GM19372 (cell line): ENCODE measurements at regions not wholly inside any gene's neighbourhood (a gene's known extent, or its start where the extent isn't known, plus 50 kb on each side); places are given as distances from the start of the nearest gene placed in this dataset.

Source experiments
- ATAC-seq: cut with Tn5 transposase; IDR thresholded peaks from one replicate; pipeline ENCODE4 v1.9.1; 2021; ENCODE audit warnings: mild to moderate bottlenecking, low read depth, moderate library complexity; ENCODE audit not compliant: unreplicated experiment

DNA sequence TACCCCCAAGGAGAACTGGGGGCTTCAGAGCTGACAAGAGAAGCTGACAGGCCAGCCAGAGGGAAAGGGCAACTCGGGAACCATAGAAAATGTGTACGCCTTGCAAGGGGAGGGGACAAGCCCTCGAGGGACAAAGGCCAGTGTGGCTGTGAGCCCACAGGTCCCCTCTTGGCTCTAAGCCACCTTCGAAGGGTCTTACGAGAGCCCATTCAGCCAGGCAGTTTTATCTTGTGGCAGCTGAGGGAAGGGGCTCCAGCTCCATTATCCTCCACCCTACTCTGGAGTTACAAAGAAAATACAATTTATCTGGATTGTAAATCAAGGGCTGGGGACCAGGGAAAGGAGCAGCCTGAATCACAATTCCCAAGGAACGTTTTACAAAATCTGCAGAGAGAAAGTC lies 159.5 kb upstream of the ZMIZ1 start:
- ATAC-seq: no peak

DNA sequence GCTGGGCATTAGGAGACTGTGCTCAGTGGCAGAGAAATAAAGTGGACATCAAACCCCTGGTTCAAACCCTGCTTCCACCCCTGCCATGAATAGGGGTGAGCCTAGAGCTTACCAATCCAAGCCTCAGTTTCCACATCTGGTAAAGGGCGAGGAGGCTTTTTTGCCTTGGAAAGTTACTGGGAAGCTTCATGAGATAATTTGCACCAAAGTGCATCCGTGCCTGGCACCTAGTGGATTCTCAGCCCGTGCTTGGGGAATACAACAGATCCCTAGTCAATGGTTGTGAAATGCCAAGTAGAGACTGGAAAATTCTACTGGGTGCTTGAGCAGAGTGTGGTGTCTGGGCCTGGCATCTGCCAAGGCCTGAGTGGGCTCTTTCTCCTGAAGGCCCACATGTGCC lies 158.7 kb upstream of the ZMIZ1 start:
- no peak for ATAC-seq

DNA sequence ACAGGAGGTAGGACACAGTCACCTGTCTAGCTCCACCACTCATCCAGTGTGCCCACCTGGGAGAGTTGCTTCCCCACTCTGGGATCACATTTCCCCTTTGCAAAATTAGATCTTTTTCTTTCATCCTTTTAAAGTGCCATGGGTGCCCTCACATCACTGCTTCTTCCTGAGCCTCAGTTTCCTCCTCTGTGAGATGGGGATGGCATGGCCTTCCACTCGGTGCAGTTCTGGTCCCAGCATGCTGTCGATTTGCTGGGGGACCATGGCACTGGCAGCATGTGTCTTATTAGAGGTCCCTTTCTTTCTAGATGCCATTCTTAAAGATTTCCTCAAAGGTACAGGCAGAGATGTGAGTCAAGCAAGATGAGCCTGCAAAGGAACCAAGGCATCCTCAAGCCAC lies 158.3 kb upstream of the ZMIZ1 start:
- ATAC-seq: no peak

GRCh38 chr10:78910886-78911285 lies 157.9 kb upstream of the ZMIZ1 start:
- ATAC-seq: no peak

GRCh38 chr10:78911533-78912340 lies 157.0 kb upstream of the ZMIZ1 start:
- ATAC-seq: no peak

- no peak for ATAC-seq
These were observed 156.2 kb upstream of the ZMIZ1 start for GRCh38 chr10:78912361-78913218.

- no peak for ATAC-seq
These were observed 155.3 kb upstream of the ZMIZ1 start for GRCh38 chr10:78913219-78914059.

- ATAC-seq: no peak
These were observed 154.7 kb upstream of the ZMIZ1 start for GRCh38 chr10:78914060-78914378.

GRCh38 chr10:78914502-78915189 lies 154.1 kb upstream of the ZMIZ1 start:
- ATAC-seq: no peak

- ATAC-seq: no peak
These were observed 153.6 kb upstream of the ZMIZ1 start for GRCh38 chr10:78915190-78915518.

- ATAC-seq: no peak
These were observed 152.5 kb upstream of the ZMIZ1 start for GRCh38 chr10:78916227-78916626.

DNA sequence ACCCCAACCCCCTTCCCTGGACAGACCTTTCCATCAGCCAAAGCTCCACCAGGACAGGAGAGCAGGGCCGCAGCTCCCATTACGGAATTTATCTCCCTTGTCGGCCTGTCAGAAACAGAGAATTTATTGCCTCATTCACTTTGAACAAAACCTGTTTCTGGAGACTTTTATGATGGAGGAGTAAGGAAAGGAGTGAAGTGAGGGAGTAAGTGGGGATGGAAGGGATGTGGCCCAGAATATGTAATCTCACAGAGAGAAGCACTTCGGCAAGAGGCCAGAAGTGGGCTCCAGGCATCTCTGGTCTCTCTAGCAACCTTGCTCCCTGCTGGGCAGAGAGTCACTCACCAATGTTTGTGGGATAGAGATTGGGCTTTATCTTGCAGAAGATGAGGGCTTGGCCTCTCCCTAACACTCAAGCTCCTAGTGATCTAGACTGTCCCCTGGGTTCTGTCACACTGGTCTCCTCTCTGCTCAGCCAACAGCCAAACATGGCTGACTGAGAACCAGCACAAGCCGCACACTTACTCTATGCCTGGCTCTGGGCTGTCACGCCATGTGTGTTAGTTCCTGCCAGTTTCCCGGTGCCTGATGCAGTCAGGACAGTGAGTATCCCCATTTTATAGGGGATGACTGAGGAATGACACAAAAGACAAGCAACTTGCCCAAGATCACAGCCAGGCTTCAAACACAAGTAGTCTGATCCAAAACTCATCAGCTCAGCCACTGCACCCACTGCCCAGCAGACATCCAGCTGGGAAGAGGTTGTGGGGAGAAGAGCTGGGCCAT lies 149.4 kb upstream of the ZMIZ1 start:
- no peak for ATAC-seq

- ATAC-seq: no peak
These were observed 148.8 kb upstream of the ZMIZ1 start for GRCh38 chr10:78920011-78920410.

- no peak for ATAC-seq
These were observed 146.9 kb upstream of the ZMIZ1 start for GRCh38 chr10:78921895-78922294.

- no peak for ATAC-seq
These were observed 145.0 kb upstream of the ZMIZ1 start for GRCh38 chr10:78923647-78924318.

DNA sequence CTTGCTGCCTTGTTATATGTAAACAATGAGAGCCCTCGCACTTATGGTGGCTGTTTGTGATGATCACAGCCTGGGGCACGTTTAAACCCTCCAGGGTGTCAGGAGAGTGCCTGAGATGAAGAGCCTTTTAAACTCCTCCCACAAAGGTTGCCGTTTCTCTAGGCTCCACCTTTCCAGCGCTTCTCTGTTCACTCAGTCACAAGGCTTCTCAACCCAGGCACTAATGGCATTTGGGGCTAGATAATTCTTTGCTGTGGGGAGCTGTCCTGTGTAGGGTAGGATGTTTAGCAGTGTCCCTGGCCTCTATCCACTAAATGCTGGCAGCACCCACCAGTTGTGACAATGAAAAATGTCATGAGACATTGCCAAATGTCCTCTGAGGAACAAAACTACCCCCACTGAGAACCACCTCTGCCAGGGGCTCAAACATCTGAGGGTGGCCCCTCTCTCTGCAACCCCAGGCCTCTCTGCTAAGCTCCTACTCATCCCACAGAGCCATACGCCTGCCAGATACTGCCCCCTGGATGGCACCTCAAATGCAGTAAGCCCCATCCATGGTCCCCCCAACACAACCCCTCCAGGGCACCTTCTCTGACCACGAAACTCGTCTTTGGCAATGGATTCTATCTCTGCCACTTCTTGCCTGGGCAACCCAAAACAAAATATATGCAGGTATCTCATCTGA lies 144.3 kb upstream of the ZMIZ1 start:
- no peak for ATAC-seq

- no peak for ATAC-seq
These were observed 143.5 kb upstream of the ZMIZ1 start for GRCh38 chr10:78925275-78925674.

DNA sequence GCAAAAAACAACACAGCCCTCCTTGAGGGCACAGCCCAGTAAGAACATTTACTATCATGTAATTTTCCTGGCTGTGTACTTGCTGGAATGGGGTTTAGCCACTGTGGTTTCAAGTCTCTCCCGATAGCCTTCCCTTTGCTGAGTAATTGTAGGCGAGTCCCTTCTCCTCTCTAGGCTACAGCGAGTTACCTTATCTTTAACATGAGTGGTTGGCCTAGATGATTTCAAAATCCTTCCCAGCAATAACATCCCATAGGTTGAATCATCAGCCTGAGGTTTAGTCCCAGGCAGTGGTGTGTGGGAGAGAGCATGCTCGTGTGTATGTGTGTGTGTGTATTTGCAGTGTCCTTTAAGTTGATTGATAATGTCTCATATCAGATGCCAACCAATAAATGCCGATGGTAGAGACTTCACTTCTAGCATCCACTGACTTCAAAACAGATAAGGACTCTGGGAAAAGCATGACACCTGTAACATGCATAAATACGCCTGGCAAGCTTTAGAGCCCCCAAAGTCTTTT lies 142.9 kb upstream of the ZMIZ1 start:
- no peak for ATAC-seq
